H9 (cell line): ENCODE measurements at regions not wholly inside any gene's neighbourhood (a gene's known extent, or its start where the extent isn't known, plus 50 kb on each side); places are given as distances from the start of the nearest gene placed in this dataset.

Experiments used
- DNase-seq: peaks from one replicate; pipeline ENCODE4 v3.0.0-alpha.2; 2017
- H2AFZ ChIP-seq: one replicate; pipeline ENCODE4 v1.6.1; 2013; ENCODE audit warnings: mild to moderate bottlenecking, low read length, control low read depth, moderate library complexity
- H2AK5ac ChIP-seq: 2 replicates; pipeline ENCODE4 v1.6.1; 2013; ENCODE audit warnings: low read length, control low read depth, mixed read lengths; ENCODE audit not compliant: insufficient read length
- H2BK120ac ChIP-seq: one replicate; pipeline ENCODE4 v1.6.1; 2013; ENCODE audit warnings: low read depth, mild to moderate bottlenecking, low read length, control low read depth, inconsistent platforms; ENCODE audit not compliant: poor library complexity, severe bottlenecking
- H2BK12ac ChIP-seq: 2 replicates; pipeline ENCODE4 v1.6.1; 2013; ENCODE audit warnings: low read length, control low read depth, mixed read lengths, low read depth; ENCODE audit not compliant: insufficient read length
- H2BK15ac ChIP-seq: 2 replicates; pipeline ENCODE4 v1.6.1; 2013; ENCODE audit warnings: low read depth, low read length, control low read depth
- H2BK20ac ChIP-seq: one replicate; pipeline ENCODE4 v1.6.1; 2013; ENCODE audit warnings: low read depth, mild to moderate bottlenecking, low read length, control low read depth, inconsistent platforms; ENCODE audit not compliant: poor library complexity, severe bottlenecking
- H2BK5ac ChIP-seq: 2 replicates; pipeline ENCODE4 v1.6.1; 2013; ENCODE audit warnings: low read length, control low read depth, mixed read lengths; ENCODE audit not compliant: insufficient read length
- H3K14ac ChIP-seq: 2 replicates; pipeline ENCODE4 v1.6.1; 2013; ENCODE audit warnings: low read length, control low read depth; ENCODE audit not compliant: insufficient read depth
- H3K18ac ChIP-seq: 2 replicates; pipeline ENCODE4 v1.6.1; 2013; ENCODE audit warnings: low read depth, mild to moderate bottlenecking, mixed read lengths, low read length, control low read depth; ENCODE audit not compliant: insufficient read length
- H3K23ac ChIP-seq: 2 replicates; pipeline ENCODE4 v1.6.1; 2013; ENCODE audit warnings: low read length, control low read depth, mixed read lengths, low read depth; ENCODE audit not compliant: insufficient read length
- H3K23me2 ChIP-seq: 2 replicates; pipeline ENCODE4 v1.6.1; 2013; ENCODE audit warnings: low read depth, mild to moderate bottlenecking, mixed read lengths, low read length, control low read depth; ENCODE audit not compliant: insufficient read length, poor library complexity, severe bottlenecking
- H3K27ac ChIP-seq: 2 replicates; pipeline ENCODE4 v1.5.1; 2013; ENCODE audit warnings: low read length, control low read depth, mixed read lengths, low read depth; ENCODE audit not compliant: insufficient read length
- H3K27me3 ChIP-seq: 2 replicates; pipeline ENCODE4 v1.6.1; 2013; ENCODE audit warnings: low read length, control low read depth, inconsistent platforms; ENCODE audit not compliant: insufficient read depth
- H3K4ac ChIP-seq: 2 replicates; pipeline ENCODE4 v1.6.1; 2013; ENCODE audit warnings: low read depth, mild to moderate bottlenecking, control low read depth, inconsistent platforms, low read length, moderate library complexity
- H3K4me1 ChIP-seq: 2 replicates; pipeline ENCODE4 v1.6.1; 2013; ENCODE audit warnings: low read length, control low read depth, inconsistent platforms; ENCODE audit not compliant: insufficient read depth
- H3K4me2 ChIP-seq: 2 replicates; pipeline ENCODE4 v1.6.1; 2013; ENCODE audit warnings: low read length, control low read depth, mixed read lengths; ENCODE audit not compliant: insufficient read length, insufficient read depth
- H3K56ac ChIP-seq: 2 replicates; pipeline ENCODE4 v1.6.1; 2013; ENCODE audit warnings: low read depth, mild to moderate bottlenecking, mixed read lengths, low read length, control low read depth; ENCODE audit not compliant: insufficient read length
- H3K79me1 ChIP-seq: 2 replicates; pipeline ENCODE4 v1.6.1; 2013; ENCODE audit warnings: low read depth, mild to moderate bottlenecking, moderate library complexity, low read length, control low read depth, inconsistent platforms; ENCODE audit not compliant: insufficient read depth, poor library complexity, severe bottlenecking
- H3K79me2 ChIP-seq: 2 replicates; pipeline ENCODE4 v1.6.1; 2013; ENCODE audit warnings: low read length, control low read depth, inconsistent platforms; ENCODE audit not compliant: insufficient read depth
- H3K9ac ChIP-seq: 2 replicates; pipeline ENCODE4 v1.6.1; 2013; ENCODE audit warnings: low read length, control low read depth, mixed read lengths; ENCODE audit not compliant: insufficient read length; ENCODE audit errors: extremely low read depth
- H3K9me3 ChIP-seq: one replicate; pipeline ENCODE4 v1.6.1; 2013; ENCODE audit warnings: low read depth, low read length, inconsistent platforms; ENCODE audit not compliant: control insufficient read depth
- H3T11ph ChIP-seq: one replicate; pipeline ENCODE4 v1.6.1; 2013; ENCODE audit warnings: mild to moderate bottlenecking, low read length, control low read depth, inconsistent platforms
- H4K20me1 ChIP-seq: one replicate; pipeline ENCODE4 v1.6.1; 2013; ENCODE audit not compliant: control insufficient read depth, insufficient read length, insufficient read depth
- H4K5ac ChIP-seq: 2 replicates; pipeline ENCODE4 v1.6.1; 2013; ENCODE audit warnings: low read depth, mild to moderate bottlenecking, mixed read lengths, low read length, control low read depth; ENCODE audit not compliant: insufficient read length
- H4K8ac ChIP-seq: replicated peaks from 2 replicates; pipeline ENCODE4 v1.6.1; 2013; ENCODE audit warnings: low read length, control low read depth, mixed read lengths, low read depth; ENCODE audit not compliant: insufficient read length
- H4K91ac ChIP-seq: 2 replicates; pipeline ENCODE4 v1.6.1; 2013; ENCODE audit warnings: low read depth, mild to moderate bottlenecking, moderate library complexity, mixed read lengths, low read length, control low read depth; ENCODE audit not compliant: insufficient read length
- H3K27ac Mint-ChIP-seq, 3 experiments: 2 replicates in 2 of 3; 3 replicates in 1 of 3; pipeline ENCODE4 v1.8.0; 2020 to 2021; ENCODE audit warnings: mixed read lengths in 3 of 3, mild to moderate bottlenecking in 1 of 3, moderate library complexity in 1 of 3
- H3K27me3 Mint-ChIP-seq: 2 replicates; pipeline ENCODE4 v1.8.0; 2021; ENCODE audit warnings: low read depth, mild to moderate bottlenecking, moderate library complexity, mixed read lengths
- H3K36me3 Mint-ChIP-seq, 3 experiments: 2 replicates in 2 of 3; 3 replicates in 1 of 3; pipeline ENCODE4 v1.8.0; 2020 to 2021; ENCODE audit warnings: low read depth in 3 of 3, mixed read lengths in 3 of 3; ENCODE audit not compliant: insufficient read depth in 1 of 3
- H3K4me1 Mint-ChIP-seq, 2 experiments: 2 replicates each; pipeline ENCODE4 v1.8.0; 2020; ENCODE audit warnings: mixed read lengths in 2 of 2
- H3K4me3 Mint-ChIP-seq, 2 experiments: 2 replicates in 1 of 2; 3 replicates in 1 of 2; pipeline ENCODE4 v1.8.0; 2020 to 2021; ENCODE audit warnings: mild to moderate bottlenecking in 2 of 2, mixed read lengths in 2 of 2, moderate library complexity in 1 of 2
- H3K9me3 Mint-ChIP-seq, 2 experiments: 2 replicates in 1 of 2; 3 replicates in 1 of 2; pipeline ENCODE4 v1.8.0; 2020; ENCODE audit warnings: mild to moderate bottlenecking in 2 of 2, mixed read lengths in 2 of 2, moderate library complexity in 1 of 2
- WGBS: extraction: QIAGEN DNeasy Blood & Tissue Kit; methylation state at CpG from one replicate; pipeline ENCODE4 v1.1.7; 2013; ENCODE audit warnings: missing lambda C conversion rate, low lambda C conversion rate, mixed read lengths; ENCODE audit not compliant: insufficient read length; ENCODE audit errors: extremely low coverage; 5-methylcytosine and 5-hydroxymethylcytosine counted together
- TF ChIP-seq, protein P1 (sequence below): fragments of 200-600 bp; sonication (generic); conservative IDR thresholded peaks from 3 replicates; pipeline ENCODE4 v1.8.0; 2021; ENCODE audit warnings: antibody characterized with exemption, mild to moderate bottlenecking

DNA sequence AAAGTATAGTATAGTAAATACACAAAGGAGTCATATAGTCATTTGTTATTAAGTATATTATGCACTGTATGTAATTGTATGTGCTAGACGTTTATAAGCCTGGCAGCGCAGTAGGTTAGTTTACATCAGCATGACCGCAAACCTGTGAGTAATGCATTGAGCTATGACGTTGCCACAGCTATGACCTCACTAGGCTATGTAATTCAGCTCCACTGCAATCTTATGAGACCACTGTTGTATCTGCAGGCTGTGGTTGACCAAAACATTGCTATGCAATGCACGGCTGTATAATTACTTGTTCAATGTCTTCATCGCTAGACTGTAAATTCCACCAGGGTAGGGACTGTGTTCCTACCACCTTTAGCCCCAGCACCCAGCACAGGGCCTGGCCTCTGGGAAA, 53.2 kb upstream of the VASH1 start:
- no CpG with 5 or more reads among the region's 6 CpGs for WGBS
- Histone ChIP-seq H3K9me3 (no peaks in the 10 kb centered on the region), H2BK15ac (no peak overlapping the region), H3K4me2 (no peak overlapping the region), H3K27ac (no peak overlapping the region), H3K4me1 (no peaks in the 10 kb centered on the region), H3K18ac (no peak overlapping the region), H3K23me2 (no peaks in the 10 kb centered on the region), H3K27me3 (no peaks in the 10 kb centered on the region), H2BK120ac (no peak overlapping the region), H2AK5ac (no peak overlapping the region), H2BK20ac (no peak overlapping the region), H3K14ac (no peak overlapping the region), H3K4ac (no peak overlapping the region), H2AFZ (no peak overlapping the region), H2BK12ac (no peak overlapping the region), H4K8ac (no peak overlapping the region), H2BK5ac (no peak overlapping the region), H4K5ac (no peak overlapping the region), H3K79me1 (no peaks in the 10 kb centered on the region), H3K56ac (no peak overlapping the region), H4K91ac (no peak overlapping the region), H3K23ac (no peak overlapping the region), H3K79me2 (no peaks in the 10 kb centered on the region), H4K20me1 (no peaks in the 10 kb centered on the region), H3T11ph (no peak overlapping the region), H3K9ac (no peak overlapping the region)
- no peak overlapping the region for H3K27ac Mint-ChIP-seq
- H3K4me1 Mint-ChIP-seq: peaks cover 0 to 7% of the 10 kb centered on the region in 2 experiments; a peak in 1 of 4 replicates
- H3K36me3 Mint-ChIP-seq: no peaks in the 10 kb centered on the region
- H3K4me3 Mint-ChIP-seq: no peak overlapping the region
- DNase-seq: no peak
- TF ChIP-seq, protein P1, sequence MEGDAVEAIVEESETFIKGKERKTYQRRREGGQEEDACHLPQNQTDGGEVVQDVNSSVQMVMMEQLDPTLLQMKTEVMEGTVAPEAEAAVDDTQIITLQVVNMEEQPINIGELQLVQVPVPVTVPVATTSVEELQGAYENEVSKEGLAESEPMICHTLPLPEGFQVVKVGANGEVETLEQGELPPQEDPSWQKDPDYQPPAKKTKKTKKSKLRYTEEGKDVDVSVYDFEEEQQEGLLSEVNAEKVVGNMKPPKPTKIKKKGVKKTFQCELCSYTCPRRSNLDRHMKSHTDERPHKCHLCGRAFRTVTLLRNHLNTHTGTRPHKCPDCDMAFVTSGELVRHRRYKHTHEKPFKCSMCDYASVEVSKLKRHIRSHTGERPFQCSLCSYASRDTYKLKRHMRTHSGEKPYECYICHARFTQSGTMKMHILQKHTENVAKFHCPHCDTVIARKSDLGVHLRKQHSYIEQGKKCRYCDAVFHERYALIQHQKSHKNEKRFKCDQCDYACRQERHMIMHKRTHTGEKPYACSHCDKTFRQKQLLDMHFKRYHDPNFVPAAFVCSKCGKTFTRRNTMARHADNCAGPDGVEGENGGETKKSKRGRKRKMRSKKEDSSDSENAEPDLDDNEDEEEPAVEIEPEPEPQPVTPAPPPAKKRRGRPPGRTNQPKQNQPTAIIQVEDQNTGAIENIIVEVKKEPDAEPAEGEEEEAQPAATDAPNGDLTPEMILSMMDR: no peak
- H3K27me3 Mint-ChIP-seq: peaks cover 5% of the 10 kb centered on the region; the same call in 1 of the 2 replicates
- no peaks in the 10 kb centered on the region; a peak in 1 of 5 replicates for H3K9me3 Mint-ChIP-seq
